SK-MEL-5 (cell line): ENCODE measurements at regions not wholly inside any gene's neighbourhood (a gene's known extent, or its start where the extent isn't known, plus 50 kb on each side); places are given as distances from the start of the nearest gene placed in this dataset.
"Not testable (repeated sequence)": the region's sequence is repeated elsewhere in the genome, so short reads cannot be mapped to it uniquely, and the experiment has no call there.

Source experiments
- DNase-seq: peaks from one replicate; pipeline ENCODE4 v3.0.0-alpha.2; 2016; ENCODE audit warnings: low read depth, low spot score
- in situ Hi-C: cut with HindIII; loops from 2 replicates; pipeline ENCODE4 v1.10.0; 2016; ENCODE audit warnings: low sequenced_read_pairs, high pct_unique_total_duplicates, low pct_unique_long_range_greater_than_20kb

DNA sequence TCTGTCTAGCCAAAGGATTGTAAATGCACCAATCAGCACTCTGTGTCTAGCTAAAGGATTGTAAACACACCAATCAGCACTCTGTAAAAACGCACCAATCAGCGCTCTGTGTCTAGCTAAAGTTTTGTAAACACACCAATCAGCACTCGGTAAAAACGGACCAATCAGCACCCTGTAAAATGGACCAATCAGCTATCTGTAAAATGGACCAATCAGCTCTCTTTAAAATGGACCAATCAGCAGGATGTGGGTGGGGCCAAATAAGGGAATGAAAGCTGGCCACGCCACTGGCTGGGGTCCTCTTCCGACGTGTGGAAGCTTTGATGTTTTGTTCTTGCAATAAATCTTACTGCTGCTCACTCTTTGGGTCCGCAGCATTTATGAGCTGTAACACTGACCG lies 151.1 kb upstream of the SPTLC3 start:
- in situ Hi-C loops, DNase-seq: not testable (repeated sequence)

DNA sequence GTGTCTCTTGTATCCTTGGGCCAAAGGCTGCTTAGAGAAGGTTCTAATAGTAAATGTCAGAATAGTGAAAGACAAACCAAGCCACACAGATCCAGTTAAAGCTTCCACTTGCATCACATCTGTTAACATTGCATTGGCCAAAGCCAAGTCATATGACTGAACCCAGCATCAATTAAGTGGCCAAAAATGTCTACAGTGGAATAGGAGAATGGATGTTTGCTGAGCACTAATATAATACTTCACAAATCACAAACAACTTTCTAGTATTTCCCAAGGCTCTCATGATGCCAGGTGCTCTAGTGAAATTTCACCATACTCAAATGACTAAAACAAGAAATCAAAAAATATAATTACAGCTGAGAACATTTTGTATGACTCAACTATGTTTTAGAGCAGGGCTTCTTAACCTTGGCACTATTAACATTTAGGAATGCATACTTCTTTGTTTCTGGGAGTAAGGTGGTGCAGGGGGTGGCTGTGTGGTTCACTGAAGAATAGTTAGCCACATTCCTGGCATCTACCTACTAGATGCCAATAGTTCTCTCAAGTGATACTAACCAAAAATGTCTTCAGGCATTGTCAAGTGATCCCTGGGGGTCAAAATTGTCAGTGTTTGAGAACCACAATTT lies 148.0 kb upstream of the SPTLC3 start:
- in situ Hi-C loops = no loop called here

DNA sequence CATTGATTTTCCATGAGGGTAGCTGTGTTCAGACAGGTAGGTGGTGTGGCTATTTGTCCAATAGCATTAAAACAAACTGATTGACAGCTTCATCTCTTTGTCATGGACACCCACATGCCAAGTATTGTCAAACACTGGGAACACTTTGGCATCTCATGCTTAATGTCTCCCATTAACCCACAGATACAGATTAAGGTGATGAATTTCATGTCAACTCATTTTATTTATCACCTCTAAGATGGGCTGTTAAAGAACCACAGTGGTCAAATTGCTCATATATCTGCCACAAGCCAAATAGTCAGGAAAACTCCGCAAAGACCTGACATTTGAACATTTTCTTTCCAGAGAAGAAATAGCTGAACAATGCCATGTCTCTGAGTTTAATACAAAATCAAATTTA lies 139.1 kb upstream of the SPTLC3 start:
- DNase-seq = no peak
- in situ Hi-C loops = no loop called here

More for the DNA sequence above, 148.0 kb upstream of the SPTLC3 start:
- DNase-seq = no peak

DNA sequence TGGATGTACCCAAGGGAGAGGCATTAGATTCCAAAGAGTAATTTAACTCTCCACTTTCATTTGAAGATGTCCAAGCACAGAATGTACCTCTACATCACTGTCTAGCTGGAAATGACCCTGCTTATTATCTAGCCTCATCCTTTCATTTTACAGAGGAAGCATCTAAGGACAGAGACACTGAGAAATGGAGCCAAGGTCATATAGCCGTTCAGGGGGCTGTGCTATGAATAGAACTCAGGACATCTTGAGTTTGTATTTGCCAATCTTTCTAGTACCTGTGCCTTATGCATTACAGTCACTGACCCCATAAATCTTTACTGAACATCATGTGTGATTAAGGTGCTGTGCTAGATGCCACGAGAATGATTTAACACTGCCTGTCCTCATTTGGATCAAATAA lies 138.2 kb upstream of the SPTLC3 start:
- no peak for DNase-seq

DNA sequence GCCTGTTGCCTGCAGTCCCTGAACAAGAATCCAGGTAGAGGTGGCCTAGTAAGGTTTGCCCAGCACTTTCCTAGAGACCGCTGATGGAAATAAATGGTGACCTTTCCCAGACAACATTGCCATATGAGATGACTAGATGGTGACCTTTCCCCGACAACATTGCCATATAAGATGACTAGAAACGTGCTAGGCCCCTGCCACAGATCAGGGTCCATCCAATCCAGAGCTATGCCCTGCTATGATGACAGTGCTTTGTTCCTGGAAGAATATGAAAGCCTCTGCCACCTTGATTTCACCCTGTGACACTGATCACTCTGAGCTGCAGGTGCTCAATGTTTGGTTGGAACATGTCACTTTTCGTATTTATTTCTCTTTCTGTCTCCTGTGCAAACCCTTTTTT lies 133.8 kb upstream of the SPTLC3 start:
- in situ Hi-C loops = no loop called here

More for the DNA sequence above, 138.2 kb upstream of the SPTLC3 start:
- in situ Hi-C loops = no loop called here

DNA sequence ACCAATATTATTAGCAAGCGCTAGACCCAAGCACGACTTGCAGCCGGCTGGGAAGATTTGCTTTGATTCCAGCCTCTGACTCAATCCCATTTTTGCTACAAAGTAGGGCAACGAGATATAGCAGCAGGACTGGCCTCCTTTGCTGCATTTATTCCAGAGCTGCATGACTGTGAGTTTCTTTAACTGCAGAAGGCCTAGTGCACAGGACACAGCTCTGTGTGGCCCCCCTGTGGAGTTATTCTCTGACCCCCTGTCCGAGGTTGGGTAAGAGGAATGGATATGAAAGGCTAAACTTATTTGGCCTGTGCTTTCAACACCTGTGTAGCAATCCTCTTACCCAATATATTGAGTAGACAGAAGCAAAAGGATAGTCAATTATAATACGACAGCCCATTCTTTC lies 133.3 kb upstream of the SPTLC3 start:
- no peak for DNase-seq
- in situ Hi-C loops = no loop called here

More for the DNA sequence above, 133.8 kb upstream of the SPTLC3 start:
- DNase-seq = no peak

DNA sequence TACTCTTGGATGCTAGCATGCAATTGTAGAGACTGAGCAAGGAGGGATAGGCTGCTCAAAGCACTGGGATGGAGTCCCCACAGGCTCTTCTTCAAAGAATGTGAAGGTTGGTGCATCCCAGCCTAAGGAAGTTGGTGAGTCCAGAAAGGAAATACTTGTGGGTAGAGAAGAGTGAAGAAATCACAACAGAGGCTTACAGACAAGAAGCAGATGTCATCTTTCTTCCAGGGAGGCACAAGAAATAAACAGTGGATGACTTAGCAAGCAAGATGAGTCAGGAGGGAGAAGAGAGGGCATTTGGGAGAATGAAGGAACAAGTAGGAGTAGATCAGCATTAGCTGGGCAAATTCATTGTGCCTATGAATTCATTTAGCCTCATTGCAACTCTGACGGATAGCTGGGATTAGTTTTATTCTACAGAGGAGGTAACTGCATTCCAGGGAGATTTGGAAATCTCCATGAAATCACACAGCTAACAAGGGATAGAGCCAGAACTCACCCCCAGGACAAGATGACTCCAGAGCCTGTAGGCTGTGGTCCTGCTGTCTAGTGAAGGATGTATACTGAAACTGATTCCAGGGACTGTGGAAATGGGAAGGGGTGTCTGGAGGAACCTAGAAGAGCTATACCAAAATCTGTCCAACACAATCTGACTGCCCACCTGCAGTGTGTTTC lies 125.8 kb upstream of the SPTLC3 start:
- in situ Hi-C loops = no loop called here
- no peak for DNase-seq

DNA sequence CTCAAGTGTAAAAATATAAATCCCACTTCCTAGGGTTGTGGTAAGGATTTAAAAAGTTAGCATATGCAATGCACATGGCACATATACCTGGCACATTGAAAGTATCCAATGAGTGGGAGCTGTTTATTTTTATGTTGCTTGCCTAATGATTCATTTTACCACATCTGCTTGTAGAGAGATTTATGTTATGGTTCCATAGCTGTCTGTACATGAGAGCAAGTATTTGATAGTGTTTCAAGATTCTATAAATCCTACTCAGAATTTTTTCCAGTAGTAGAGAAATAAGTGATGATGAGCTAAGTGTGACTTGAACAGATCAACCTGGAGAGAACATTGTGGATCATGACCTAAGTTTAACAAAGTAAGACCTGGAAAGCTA lies 125.3 kb upstream of the SPTLC3 start:
- DNase-seq = no peak
- in situ Hi-C loops = no loop called here

DNA sequence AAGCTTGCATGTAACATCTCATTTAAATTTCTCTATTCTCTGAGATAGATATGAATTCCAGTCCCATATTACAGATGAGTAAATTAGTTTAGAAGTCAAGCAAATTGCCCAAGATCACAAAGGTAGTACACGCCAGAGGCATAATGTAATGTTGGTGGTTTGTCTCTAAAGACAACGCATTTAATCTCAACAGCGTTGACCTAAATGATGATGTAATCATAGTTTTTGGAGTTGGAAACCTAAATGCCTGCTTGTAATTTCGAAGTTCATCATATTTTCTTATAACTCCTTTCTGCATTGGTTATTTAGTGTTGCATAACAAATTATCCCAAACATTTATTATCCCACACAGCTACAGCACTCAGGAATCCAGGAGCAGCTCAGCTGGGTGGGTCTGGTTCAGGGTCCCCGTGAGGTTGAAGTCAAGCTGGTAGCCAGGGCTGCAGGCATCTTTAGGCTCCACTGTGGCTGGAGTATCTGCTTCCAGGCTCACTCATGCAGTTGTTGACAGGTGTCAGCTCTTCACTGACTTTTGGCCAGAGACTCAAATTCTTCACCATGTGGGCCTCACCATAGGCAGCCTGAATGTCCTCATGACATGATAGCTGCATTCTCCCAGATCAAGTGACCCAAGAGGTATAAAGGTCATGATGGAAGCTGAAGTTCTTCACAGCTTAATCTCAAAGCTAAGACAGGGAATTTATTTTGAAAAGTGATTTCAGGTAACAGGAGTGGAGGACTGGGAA lies 122.0 kb upstream of the SPTLC3 start:
- in situ Hi-C loops = no loop called here
- no peak for DNase-seq

DNA sequence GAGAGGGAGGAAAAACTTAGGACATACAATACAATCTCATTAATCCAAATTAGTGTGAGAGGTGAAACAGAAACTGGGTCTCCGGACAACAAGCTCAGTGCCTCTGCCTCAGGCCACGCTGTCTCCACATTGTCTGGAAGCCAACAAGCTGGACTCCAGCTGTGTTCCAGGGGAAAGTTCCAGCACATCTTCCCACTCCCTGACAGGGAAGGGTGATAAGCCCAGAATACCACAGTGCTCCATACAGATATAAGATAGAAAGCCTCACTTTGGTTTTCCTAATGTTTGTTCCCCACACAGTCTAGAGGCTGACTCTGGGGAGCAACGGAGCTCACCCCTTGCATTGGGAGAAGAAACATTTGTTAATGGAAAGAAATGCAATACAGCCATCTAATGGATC lies 117.1 kb upstream of the SPTLC3 start:
- DNase-seq = no peak
- in situ Hi-C loops = no loop called here

DNA sequence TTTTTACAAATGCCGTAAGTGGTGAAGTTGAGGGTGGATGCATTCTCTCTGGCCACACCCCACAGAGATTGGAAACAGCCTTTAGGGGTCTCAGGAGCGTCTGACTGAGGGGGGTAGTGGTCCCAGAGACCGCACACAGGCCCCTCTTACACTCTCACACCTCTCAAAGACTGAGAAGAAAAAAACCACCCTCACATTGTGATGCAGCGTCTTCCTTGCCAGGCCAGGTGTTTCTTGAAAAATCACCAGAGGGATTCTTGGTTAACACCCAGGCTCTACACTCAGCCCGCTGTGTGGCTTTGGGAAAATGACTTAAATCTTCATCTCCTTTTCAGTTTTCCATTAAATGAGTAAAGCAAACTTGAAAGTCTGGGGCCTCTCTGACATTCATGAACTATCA lies 115.8 kb upstream of the SPTLC3 start:
- in situ Hi-C loops = no loop called here
- no peak for DNase-seq

DNA sequence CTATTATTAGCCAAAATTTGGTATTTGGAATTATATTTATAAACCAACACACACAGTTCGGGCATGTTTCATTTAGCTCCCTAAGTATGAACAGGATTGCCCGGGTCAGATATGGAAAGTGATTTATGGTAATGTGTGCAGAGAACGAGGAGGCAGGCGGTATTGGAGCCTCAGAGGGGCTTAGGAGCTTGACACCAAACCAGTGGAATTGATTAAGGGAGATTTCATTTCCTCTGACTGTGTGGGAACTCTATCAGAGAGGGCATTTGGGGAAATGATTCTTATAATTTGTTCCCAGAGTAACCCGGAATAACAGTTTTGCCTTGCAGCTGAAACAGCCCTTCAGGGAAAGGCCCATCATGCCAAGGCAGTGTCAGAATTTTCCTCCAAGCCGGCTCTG lies 115.1 kb upstream of the SPTLC3 start:
- in situ Hi-C loops = no loop called here
- DNase-seq = no peak

DNA sequence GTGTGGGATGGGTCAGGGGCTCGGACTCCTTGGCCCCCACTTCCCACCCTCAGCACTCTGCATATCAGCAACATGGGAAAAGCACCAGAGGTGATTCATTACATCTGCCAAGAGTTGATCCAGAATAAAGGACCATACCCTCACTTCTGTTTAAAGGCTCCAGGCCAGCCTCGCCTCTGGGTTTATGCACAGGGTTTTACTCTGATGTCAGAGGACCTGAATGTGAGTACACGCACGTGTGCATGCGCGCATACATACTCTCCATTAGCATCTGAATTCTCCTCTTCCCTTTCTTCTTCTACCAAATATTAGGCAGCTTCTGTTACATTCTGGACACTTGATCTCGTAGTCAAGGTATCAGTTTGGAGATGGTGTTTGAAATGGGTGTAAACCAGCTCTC lies 114.7 kb upstream of the SPTLC3 start:
- in situ Hi-C loops = no loop called here
- DNase-seq = no peak

DNA sequence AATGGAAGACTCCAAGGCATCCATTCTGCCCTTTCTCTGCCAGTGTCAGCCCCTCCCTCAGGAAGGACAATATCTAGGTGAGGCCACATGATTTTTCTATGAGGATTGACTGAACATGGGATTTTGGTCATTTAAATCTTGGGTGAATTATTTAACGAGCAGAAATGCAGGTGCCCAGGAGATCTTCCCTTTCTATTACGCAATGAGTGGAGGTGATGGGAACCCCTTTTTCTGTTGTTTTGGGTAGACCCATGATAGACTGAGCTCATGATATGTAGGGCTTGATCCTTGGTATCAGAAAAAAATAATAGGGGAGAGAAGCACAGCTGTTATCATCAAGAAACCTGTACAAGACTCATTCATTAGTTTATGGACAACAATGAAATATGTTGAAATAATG lies 112.6 kb upstream of the SPTLC3 start:
- in situ Hi-C loops = no loop called here
- DNase-seq = no peak

DNA sequence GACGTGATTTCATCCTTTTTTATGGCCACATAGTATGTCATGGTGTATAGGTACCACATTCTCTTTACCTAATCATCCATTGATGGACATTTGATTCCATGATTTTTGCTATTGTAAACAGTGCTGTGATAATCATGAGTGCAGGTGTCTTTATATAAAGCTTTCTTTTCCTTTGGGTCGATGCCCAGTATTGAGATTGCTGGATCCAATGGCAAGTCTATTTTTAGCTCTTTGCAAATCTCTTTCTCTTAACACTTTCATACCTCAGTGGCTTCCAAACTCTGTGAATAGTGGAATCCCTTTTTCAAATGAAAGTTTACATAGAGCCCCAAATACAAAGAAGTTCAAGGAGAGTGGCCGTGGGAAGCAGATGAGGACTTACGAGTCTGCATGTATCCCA lies 105.8 kb upstream of the SPTLC3 start:
- DNase-seq = no peak
- in situ Hi-C loops = no loop called here

DNA sequence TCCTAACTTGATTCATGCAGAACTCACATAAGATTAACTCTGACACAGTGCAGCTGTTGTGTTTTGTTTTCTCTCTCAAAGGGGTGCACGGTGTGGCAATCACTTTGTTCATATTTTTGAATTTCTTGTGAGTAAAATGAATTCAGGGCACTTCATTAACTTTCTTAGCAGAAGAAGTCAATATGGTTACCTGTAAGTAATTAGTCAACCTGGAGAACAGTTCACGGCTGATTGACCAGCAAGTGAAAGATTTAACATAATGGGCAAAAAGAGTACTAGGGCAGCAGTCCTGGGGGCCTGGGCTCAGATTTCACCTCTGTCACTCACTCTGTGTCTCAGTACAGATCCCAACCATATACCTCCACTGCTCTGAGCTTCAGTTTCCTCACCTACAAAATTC lies 102.4 kb upstream of the SPTLC3 start:
- DNase-seq = no peak
- in situ Hi-C loops = no loop called here

DNA sequence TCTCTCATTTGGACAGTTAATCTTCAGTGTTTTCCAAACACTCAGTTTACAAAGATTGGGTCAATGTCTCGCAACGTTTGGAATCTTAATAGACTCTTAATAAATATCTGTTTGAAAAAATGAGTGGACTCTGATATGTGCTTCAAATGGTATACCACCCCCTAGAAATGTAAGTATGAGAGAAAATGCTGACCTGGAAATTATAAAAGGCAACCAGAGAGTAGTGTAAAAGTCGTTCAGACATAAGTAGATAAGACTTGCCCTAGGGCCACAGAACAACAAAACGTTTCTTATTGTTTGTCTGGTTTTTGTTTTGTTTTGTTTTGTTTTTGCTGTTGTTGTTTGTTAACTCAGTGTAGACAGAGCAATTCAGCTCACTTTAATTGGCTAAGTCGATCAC lies 97.4 kb upstream of the SPTLC3 start:
- no peak for DNase-seq
- in situ Hi-C loops = no loop called here

DNA sequence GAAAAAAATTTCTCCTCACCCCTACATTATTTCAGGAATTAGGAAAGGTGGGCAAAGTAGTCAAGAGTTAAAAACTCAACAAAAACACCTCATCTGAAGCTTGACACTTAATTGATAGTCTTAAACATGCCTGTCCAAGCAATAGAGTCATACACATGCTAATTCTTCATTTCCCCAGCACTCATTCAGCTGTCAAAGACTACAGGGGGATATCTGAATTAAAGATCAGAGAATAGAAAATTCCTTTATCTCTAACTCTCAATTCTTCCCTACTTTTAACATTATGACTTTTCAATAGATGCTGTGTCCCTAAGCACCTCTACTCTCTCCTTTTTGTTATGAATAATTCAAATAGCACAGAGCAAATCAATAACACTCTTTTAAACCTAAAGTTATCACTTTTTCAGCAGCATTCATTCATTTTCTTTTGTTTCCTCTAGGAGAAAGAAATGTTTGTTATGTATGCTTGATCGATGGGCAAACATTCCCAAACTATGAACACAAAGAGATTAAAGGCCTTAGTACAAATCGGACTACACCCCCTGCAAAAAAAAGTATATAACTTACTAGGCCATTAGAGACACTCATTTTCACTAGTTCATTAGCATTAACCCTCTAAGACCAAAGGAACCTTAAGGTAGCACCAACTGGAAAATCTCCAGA lies 94.9 kb upstream of the SPTLC3 start:
- DNase-seq = no peak
- in situ Hi-C loops = no loop called here
